ENCODE measurements at regions not wholly inside any gene's neighbourhood (a gene's known extent, or its start where the extent isn't known, plus 50 kb on each side); places are given as distances from the start of the nearest gene placed in this dataset.
A peak's percentile ranks its signal among the peaks of the same experiment; 100 is the strongest.

DNA sequence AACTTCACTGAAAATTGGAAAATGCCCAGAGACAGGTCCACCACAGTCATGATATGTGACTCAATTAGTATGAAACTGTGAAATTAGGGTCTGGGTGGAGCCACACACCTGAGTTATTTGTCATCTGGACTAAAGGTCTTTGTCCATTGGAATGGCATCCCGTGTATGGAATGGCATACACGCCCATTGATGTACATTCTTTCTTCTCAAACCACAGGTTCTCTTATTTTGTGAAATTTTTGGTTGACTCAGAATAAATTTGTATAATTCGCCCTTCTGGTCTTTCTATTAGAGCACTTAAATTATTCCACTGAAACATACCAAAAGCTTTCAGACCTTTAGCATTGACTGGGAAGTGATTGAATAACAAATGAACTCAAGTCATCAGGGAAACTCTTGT is 66.8 kb upstream of the UBE2E1 start:
- no peak for DNase-seq (ENCODE audit: low read depth)
- TF ChIP-seq, protein P1, sequence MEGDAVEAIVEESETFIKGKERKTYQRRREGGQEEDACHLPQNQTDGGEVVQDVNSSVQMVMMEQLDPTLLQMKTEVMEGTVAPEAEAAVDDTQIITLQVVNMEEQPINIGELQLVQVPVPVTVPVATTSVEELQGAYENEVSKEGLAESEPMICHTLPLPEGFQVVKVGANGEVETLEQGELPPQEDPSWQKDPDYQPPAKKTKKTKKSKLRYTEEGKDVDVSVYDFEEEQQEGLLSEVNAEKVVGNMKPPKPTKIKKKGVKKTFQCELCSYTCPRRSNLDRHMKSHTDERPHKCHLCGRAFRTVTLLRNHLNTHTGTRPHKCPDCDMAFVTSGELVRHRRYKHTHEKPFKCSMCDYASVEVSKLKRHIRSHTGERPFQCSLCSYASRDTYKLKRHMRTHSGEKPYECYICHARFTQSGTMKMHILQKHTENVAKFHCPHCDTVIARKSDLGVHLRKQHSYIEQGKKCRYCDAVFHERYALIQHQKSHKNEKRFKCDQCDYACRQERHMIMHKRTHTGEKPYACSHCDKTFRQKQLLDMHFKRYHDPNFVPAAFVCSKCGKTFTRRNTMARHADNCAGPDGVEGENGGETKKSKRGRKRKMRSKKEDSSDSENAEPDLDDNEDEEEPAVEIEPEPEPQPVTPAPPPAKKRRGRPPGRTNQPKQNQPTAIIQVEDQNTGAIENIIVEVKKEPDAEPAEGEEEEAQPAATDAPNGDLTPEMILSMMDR (IDR thresholded peaks at IDR 0.05; ENCODE audit: low read length, missing control alignments) = no peak
- no peak overlapping the region for H3K4me3 ChIP-seq (replicated peaks; ENCODE audit: low read depth, low read length)

DNA sequence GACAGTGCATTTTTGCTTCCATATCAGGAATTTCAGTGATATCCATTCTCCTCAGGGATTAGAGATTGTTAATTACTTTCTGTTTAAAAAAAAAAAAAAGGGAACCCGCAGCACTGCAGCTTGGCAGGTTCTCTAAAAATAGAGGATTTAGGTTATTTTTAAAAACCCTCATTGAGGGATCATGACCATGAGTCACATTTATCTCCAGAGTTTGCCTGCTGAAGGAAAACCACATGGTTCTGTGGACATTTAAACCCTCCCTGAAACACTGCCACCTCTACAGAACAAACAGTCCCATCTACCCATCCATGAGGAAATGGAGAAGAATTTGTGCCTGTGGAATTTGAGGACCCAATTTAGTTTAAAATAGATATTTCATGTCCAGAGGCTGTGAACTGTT is 66.2 kb upstream of the UBE2E1 start:
- no peak overlapping the region for H3K4me3 ChIP-seq (replicated peaks; ENCODE audit: low read depth, low read length)
- TF ChIP-seq, protein P1 (IDR thresholded peaks at IDR 0.05; ENCODE audit: low read length, missing control alignments) = no peak
- peak; percentile 69 for DNase-seq (ENCODE audit: low read depth)

DNA sequence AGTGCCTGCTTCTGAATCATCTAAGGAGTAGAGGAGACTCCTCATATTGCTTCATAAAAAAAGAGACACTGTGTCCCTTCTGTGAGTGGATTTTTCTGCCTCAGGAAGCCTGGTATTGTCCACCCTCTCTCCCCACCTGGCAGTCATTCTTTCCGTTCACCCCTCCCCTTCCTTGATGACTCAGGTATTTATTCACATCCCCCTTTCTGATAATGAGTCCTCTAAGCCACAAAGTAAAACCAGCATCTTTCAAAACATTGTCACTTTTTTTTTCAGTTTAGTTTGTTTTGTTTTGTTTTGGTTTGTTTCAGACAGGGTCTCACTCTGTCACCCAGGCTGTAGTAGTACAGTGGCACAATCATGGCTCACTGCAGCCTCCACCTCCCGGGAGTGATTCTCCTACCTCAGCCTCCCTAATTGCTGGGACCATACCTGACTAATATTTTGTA is 65.2 kb upstream of the UBE2E1 start:
- TF ChIP-seq, protein P1 (IDR thresholded peaks at IDR 0.05; ENCODE audit: low read length, missing control alignments) = no peak
- no peak overlapping the region for H3K4me3 ChIP-seq (replicated peaks; ENCODE audit: low read depth, low read length)
- DNase-seq (ENCODE audit: low read depth) = peak; percentile 68

DNA sequence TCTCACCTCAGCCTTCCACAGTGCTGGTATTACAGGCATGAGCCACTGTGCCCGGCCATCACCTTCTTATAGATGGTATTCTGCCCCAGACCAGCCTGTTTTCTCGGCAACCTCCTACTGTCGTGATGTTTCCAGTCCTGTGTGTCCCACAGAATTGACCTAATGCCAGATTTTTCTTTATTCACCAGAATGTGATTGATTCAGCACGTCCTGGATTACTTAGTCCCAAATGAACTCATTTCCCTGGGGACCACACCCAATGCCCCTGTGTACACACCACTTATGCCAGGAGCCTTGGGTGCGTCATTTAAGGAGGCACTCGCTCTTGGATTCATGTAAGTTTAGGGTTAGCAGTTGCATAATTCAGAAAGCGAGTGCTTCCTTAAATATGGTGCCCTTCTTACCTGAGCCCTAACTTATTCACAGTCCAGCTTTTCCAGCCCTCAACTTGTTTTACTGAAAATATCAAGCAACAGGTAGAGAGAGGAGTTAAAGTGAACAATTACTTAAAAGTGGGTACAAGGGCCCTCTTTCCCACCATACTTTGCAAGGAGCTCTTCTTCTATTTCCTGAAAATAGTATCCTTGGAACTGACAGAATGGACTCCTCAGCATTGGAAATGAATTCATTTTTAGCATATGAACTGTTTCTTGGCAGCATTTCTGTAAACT is 64.6 kb upstream of the UBE2E1 start:
- DNase-seq (ENCODE audit: low read depth) = peak; percentile 25
- TF ChIP-seq, protein P1 (IDR thresholded peaks at IDR 0.05; ENCODE audit: low read length, missing control alignments) = no peak
- H3K4me3 ChIP-seq (replicated peaks; ENCODE audit: low read depth, low read length) = no peak overlapping the region

DNA sequence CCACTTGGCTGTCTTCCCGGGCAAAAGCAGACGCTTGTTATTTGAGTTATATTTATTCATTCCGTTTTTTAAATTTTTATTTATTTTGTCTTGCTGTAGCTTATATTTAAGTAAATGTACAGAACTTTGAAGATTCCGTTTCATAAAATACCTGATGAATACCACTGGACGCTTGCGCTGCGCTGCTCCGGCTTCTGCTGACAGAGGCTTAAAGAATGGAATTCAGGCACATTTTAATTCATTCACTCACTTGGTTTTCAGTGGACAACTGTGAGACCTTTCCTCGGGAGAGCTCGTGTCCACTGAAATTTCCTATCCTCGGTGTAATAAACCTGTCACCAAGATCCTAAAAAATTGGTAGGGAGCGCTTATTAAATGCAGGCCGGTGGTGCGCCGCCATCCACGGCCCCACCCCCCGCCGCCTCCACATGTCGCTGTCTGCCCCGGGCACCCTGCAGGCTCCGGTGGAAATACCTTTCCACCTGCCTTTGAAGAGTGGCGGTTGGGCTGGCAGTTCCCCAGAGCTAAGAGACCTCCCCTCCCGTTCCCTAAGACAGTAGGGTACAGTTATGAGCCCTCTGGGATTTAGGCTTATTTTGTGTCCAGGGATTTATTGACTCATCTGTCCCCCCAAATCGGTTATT is 62.5 kb upstream of the UBE2E1 start:
- DNase-seq (ENCODE audit: low read depth) = no peak
- TF ChIP-seq, protein P1 (IDR thresholded peaks at IDR 0.05; ENCODE audit: low read length, missing control alignments) = no peak
- H3K4me3 ChIP-seq (replicated peaks; ENCODE audit: low read depth, low read length) = no peak overlapping the region

DNA sequence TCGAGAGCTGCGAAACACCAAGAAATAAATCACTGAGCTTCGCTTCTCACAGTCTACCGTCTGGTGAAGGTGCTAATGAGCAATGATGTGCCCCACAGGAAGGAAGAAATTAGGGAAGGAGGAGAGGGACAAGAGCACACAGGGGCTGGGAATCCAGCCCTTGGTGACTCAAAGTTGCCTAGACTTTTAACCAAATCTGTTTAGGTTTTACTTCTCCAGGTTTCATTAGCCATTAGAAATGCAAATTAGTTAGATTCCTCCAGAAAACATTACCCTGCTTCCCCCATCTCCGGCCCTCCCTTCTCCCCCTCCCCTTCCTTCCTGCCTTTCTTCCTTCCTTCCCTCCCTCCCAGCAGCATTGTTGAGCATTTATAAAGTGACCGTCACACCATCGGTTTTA is 59.3 kb upstream of the UBE2E1 start:
- DNase-seq (ENCODE audit: low read depth) = no peak
- TF ChIP-seq, protein P1 (IDR thresholded peaks at IDR 0.05; ENCODE audit: low read length, missing control alignments) = no peak
- H3K4me3 ChIP-seq (replicated peaks; ENCODE audit: low read depth, low read length) = no peak overlapping the region

DNA sequence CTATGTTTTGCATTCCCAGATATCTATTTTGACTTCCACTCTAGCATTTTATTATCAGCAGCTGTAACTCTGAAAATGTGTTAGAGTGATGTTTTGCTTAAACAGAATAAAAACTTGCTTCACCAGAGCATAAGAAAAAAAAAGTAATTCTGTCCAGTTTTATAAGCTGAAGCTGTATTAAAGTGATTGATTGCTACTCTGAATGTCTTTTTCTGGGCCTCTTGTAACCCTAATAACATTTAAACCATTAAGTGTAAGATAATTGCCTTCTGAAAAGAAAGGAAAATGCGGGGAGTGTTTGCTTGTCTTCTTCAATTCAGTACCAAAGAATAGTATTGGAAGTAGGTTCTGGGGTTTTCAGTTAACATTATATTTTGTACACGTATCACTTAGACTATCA is 57.9 kb upstream of the UBE2E1 start:
- H3K4me3 ChIP-seq (replicated peaks; ENCODE audit: low read depth, low read length) = no peak overlapping the region
- no peak for DNase-seq (ENCODE audit: low read depth)
- TF ChIP-seq, protein P1 (IDR thresholded peaks at IDR 0.05; ENCODE audit: low read length, missing control alignments) = no peak

Data from fibroblast of pulmonary artery (primary cell).